ENCODE measurements at regions not wholly inside any gene's neighbourhood (a gene's known extent, or its start where the extent isn't known, plus 50 kb on each side); places are given as distances from the start of the nearest gene placed in this dataset.

GRCh38 chr1:47701283-47701682, 263.4 kb downstream of the FOXD2 start:
- H4K5ac ChIP-seq (ENCODE audit: insufficient read length, low read depth, low read length): no peak overlapping the region
- DNase-seq (ENCODE audit: low read depth in 1 of 2, low spot score in 2 of 2): no peak
- H2BK20ac ChIP-seq (ENCODE audit: low read length): no peak overlapping the region
- no peak overlapping the region for H3K9ac ChIP-seq (replicated peaks in 1 of 4; ENCODE audit: extremely low read depth in 1 of 4, low read depth in 3 of 4, low read length in 3 of 4)
- no peak overlapping the region for H2BK15ac ChIP-seq (ENCODE audit: low read length)
- H3K23ac ChIP-seq (ENCODE audit: insufficient read length): no peak overlapping the region
- ChIA-PET CTCF (ENCODE audit: partially characterized antibody) (interaction anchor here (0.7 to 13.2 kb wide), 5 partner anchors 14 to 172 kb away, joined by 3 to 172 read pairs (median 4); no protein-coding TSS in a partner anchor), POLR2A (ENCODE audit: partially characterized antibody) (no interaction called here)
- H3K9me3 ChIP-seq (ENCODE audit: insufficient read depth in 2 of 2, low read depth in 1 of 2, low read length in 1 of 2): no peaks in the 10 kb centered on the region
- H4K8ac ChIP-seq (ENCODE audit: extremely low read depth, insufficient read depth, low read length): no peak overlapping the region
- H3K14ac ChIP-seq (ENCODE audit: insufficient read length): no peak overlapping the region
- no peak overlapping the region for H3K18ac ChIP-seq (ENCODE audit: extremely low read depth, low read length)
- FAIRE-seq: no peak
- no peak overlapping the region for H3K4ac ChIP-seq (replicated peaks; ENCODE audit: insufficient read length, low read depth, low read length)
- peaks cover 0 to 8% (median 7%) of the 10 kb centered on the region in 4 experiments; a peak in 4 of 7 replicates for H3K27me3 ChIP-seq (replicated peaks in 1 of 4; ENCODE audit: control insufficient read depth in 3 of 4, extremely low read depth in 1 of 4, insufficient read depth in 3 of 4, low read length in 3 of 4)
- 93% methylated on average over 2 of the region's 2 CpGs; no CpG with 5 or more reads in 1 of the 2 experiments for WGBS, 2 experiments (ENCODE audit: extremely low coverage in 1 of 2, insufficient coverage in 1 of 2, insufficient read length in 1 of 2, insufficient replicate concordance in 2 of 2, low coverage in 1 of 2, low lambda C conversion rate in 2 of 2, missing lambda C conversion rate in 1 of 2)
- H2BK5ac ChIP-seq (ENCODE audit: low read depth, low read length): no peak overlapping the region
- no peak overlapping the region for H2AFZ ChIP-seq (ENCODE audit: low read length)
- no peaks in the 10 kb centered on the region for H3K79me2 ChIP-seq (ENCODE audit: control insufficient read depth in 1 of 2, insufficient read depth in 2 of 2, low read length in 2 of 2)
- H2BK12ac ChIP-seq (ENCODE audit: low read depth, low read length): no peak overlapping the region
- no peak overlapping the region for H4K91ac ChIP-seq (replicated peaks; ENCODE audit: insufficient read length, low read length)
- no peak overlapping the region for H3K27ac ChIP-seq (ENCODE audit: low read depth, low read length)
- H3K79me1 ChIP-seq (ENCODE audit: low read depth, low read length): no peaks in the 10 kb centered on the region
- no peaks in the 10 kb centered on the region for H3K36me3 ChIP-seq (ENCODE audit: control insufficient read depth in 2 of 4, insufficient read depth in 4 of 4, low read length in 3 of 4)
- H3K4me1 ChIP-seq (replicated peaks in 1 of 4; ENCODE audit: control insufficient read depth in 3 of 4, insufficient read depth in 4 of 4, low read length in 3 of 4): peaks cover 0 to 4% (median 0%) of the 10 kb centered on the region in 4 experiments; a peak in 1 of 7 replicates
- H3K56ac ChIP-seq (replicated peaks; ENCODE audit: insufficient read length, low read depth, low read length): no peak overlapping the region
- H3K23me2 ChIP-seq (ENCODE audit: low read depth, low read length): no peaks in the 10 kb centered on the region
- no peak overlapping the region for H2BK120ac ChIP-seq (replicated peaks; ENCODE audit: low read depth, low read length)
- no peak overlapping the region for H3K4me2 ChIP-seq (ENCODE audit: insufficient read depth in 1 of 2, low read depth in 2 of 2, low read length in 2 of 2)
- no peak overlapping the region for H2AK5ac ChIP-seq (ENCODE audit: low read depth, low read length)
- H3K4me3 ChIP-seq (ENCODE audit: extremely low read depth in 1 of 4, insufficient read depth in 2 of 4, low read depth in 3 of 4, low read length in 4 of 4): no peak overlapping the region
- H4K20me1 ChIP-seq (replicated peaks in 1 of 2; ENCODE audit: control insufficient read depth in 1 of 2, insufficient read depth in 2 of 2, low read length in 2 of 2): no peaks in the 10 kb centered on the region
- no peak for TF ChIP-seq HDAC2 (IDR thresholded peaks at IDR 0.05; ENCODE audit: borderline replicate concordance in 1 of 2, low read depth in 2 of 2, low read length in 2 of 2)
- no peak for TF ChIP-seq ATF2 (IDR thresholded peaks at IDR 0.05; ENCODE audit: low read length)
- TF ChIP-seq BCL11A (IDR thresholded peaks at IDR 0.05; ENCODE audit: low read depth in 2 of 2, low read length in 2 of 2): no peak
- no peak for TF ChIP-seq RFX5 (IDR thresholded peaks at IDR 0.05; ENCODE audit: borderline replicate concordance, low read depth, low read length)
- no peak for TF ChIP-seq KDM1A (IDR thresholded peaks at IDR 0.05; ENCODE audit: borderline replicate concordance, low read length)
- TF ChIP-seq FOSL1 (IDR thresholded peaks at IDR 0.05; ENCODE audit: insufficient read depth, low read depth, low read length): no peak
- no peak for TF ChIP-seq EGR1 (IDR thresholded peaks at IDR 0.05; ENCODE audit: borderline replicate concordance, low read depth, low read length)
- no peak for TF ChIP-seq SP1 (IDR thresholded peaks at IDR 0.05; ENCODE audit: low read depth, low read length)
- TF ChIP-seq SAP30 (IDR thresholded peaks at IDR 0.05; ENCODE audit: insufficient read depth, insufficient replicate concordance, low read length): no peak
- TF ChIP-seq RNF2 (IDR thresholded peaks at IDR 0.05; ENCODE audit: borderline replicate concordance, low read depth, low read length, missing control alignments, poor library complexity, severe bottlenecking): no peak
- no peak for TF ChIP-seq YY1 (IDR thresholded peaks at IDR 0.05; ENCODE audit: low read depth, low read length)
- no peak for TF ChIP-seq EP300 (IDR thresholded peaks at IDR 0.05; ENCODE audit: borderline replicate concordance in 1 of 2, low read depth in 2 of 2, low read length in 2 of 2)

All from H1 (cell line).